ENCODE measurements at regions not wholly inside any gene's neighbourhood (a gene's known extent, or its start where the extent isn't known, plus 50 kb on each side); places are given as distances from the start of the nearest gene placed in this dataset.

GRCh38 chr10:108352771-108353170 is 1188.3 kb upstream of the SORCS1 start:
- Histone ChIP-seq H3K9me2 (replicated peaks; ENCODE audit: low read length) (no peaks in the 10 kb centered on the region), H3K27me3 (ENCODE audit: low read length) (no peaks in the 10 kb centered on the region), H3K9me3 (ENCODE audit: low read length) (no peaks in the 10 kb centered on the region), H3K4me2 (ENCODE audit: low read length) (no peak overlapping the region), H3K36me3 (ENCODE audit: low read depth, low read length) (no peaks in the 10 kb centered on the region), H3K4me1 (ENCODE audit: insufficient read depth, low read length) (no peaks in the 10 kb centered on the region), H3K9ac (ENCODE audit: low read length) (no peak overlapping the region), H3K27ac (ENCODE audit: low read length) (no peak overlapping the region), H3K4me3 (ENCODE audit: low read length) (no peak overlapping the region), H2AFZ (ENCODE audit: low read length) (no peak overlapping the region), H3F3A (ENCODE audit: low read length, unreplicated experiment) (no peaks in the 10 kb centered on the region), H3K79me2 (ENCODE audit: low read length) (no peaks in the 10 kb centered on the region), H4K20me1 (ENCODE audit: low read length) (no peaks in the 10 kb centered on the region)
- ATAC-seq (no peak), DNase-seq (no peak)
- BruUV-seq (replicated peaks) = no TSS peak
- intact Hi-C loops (cut with micrococcal nuclease) = no loop called here
- ChIA-PET CTCF (no interaction called here), POLR2A (ENCODE audit: unreplicated experiment) (no interaction called here)
- no peak for TF ChIP-seq CTCF (conservative IDR thresholded peaks at IDR 0.05; ENCODE audit: low read depth, low read length)
- TF ChIP-seq EZH2phosphoT487 (IDR thresholded peaks at IDR 0.05; ENCODE audit: borderline replicate concordance, low read length) = no peak
- TF ChIP-seq EZH2 (IDR thresholded peaks at IDR 0.05; ENCODE audit: low read length, unreplicated experiment) = no peak

GRCh38 chr10:108348215-108348614 is 1183.7 kb upstream of the SORCS1 start:
- no peak overlapping the region for H2AFZ ChIP-seq (ENCODE audit: low read length)
- no peaks in the 10 kb centered on the region for H3K36me3 ChIP-seq (ENCODE audit: low read depth, low read length)
- no peaks in the 10 kb centered on the region for H3K27me3 ChIP-seq (ENCODE audit: low read length)
- H3K9me3 ChIP-seq (ENCODE audit: low read length) = no peaks in the 10 kb centered on the region
- BruUV-seq (replicated peaks) = no TSS peak
- intact Hi-C loops (cut with micrococcal nuclease) = no loop called here
- no peak overlapping the region for H3K9ac ChIP-seq (ENCODE audit: low read length)
- TF ChIP-seq EZH2 (IDR thresholded peaks at IDR 0.05; ENCODE audit: low read length, unreplicated experiment) (no peak), EZH2phosphoT487 (IDR thresholded peaks at IDR 0.05; ENCODE audit: borderline replicate concordance, low read length) (no peak), CTCF (conservative IDR thresholded peaks at IDR 0.05; ENCODE audit: low read depth, low read length) (no peak)
- H3K4me2 ChIP-seq (ENCODE audit: low read length) = no peak overlapping the region
- no peaks in the 10 kb centered on the region for H3K9me2 ChIP-seq (replicated peaks; ENCODE audit: low read length)
- no peaks in the 10 kb centered on the region for H3F3A ChIP-seq (ENCODE audit: low read length, unreplicated experiment)
- POLR2A ChIA-PET (ENCODE audit: unreplicated experiment) = no interaction called here
- no peaks in the 10 kb centered on the region for H3K4me1 ChIP-seq (ENCODE audit: insufficient read depth, low read length)
- no peaks in the 10 kb centered on the region for H3K79me2 ChIP-seq (ENCODE audit: low read length)
- no peak overlapping the region for H3K4me3 ChIP-seq (ENCODE audit: low read length)
- no peak overlapping the region for H3K27ac ChIP-seq (ENCODE audit: low read length)
- CTCF ChIA-PET = no interaction called here
- ATAC-seq (no peak), DNase-seq (no peak)
- H4K20me1 ChIP-seq (ENCODE audit: low read length) = no peaks in the 10 kb centered on the region

- no peak overlapping the region for H3K4me2 ChIP-seq (ENCODE audit: low read length)
- ChIA-PET CTCF (no interaction called here), POLR2A (ENCODE audit: unreplicated experiment) (no interaction called here)
- no peaks in the 10 kb centered on the region for H3K9me3 ChIP-seq (ENCODE audit: low read length)
- H3K9ac ChIP-seq (ENCODE audit: low read length) = no peak overlapping the region
- no peaks in the 10 kb centered on the region for H3K9me2 ChIP-seq (replicated peaks; ENCODE audit: low read length)
- no peak overlapping the region for H3K27ac ChIP-seq (ENCODE audit: low read length)
- intact Hi-C loops (cut with micrococcal nuclease) = no loop called here
- BruUV-seq (replicated peaks) = no TSS peak
- no peak for TF ChIP-seq CTCF (conservative IDR thresholded peaks at IDR 0.05; ENCODE audit: low read depth, low read length)
- no peak for TF ChIP-seq EZH2 (IDR thresholded peaks at IDR 0.05; ENCODE audit: low read length, unreplicated experiment)
- TF ChIP-seq EZH2phosphoT487 (IDR thresholded peaks at IDR 0.05; ENCODE audit: borderline replicate concordance, low read length) = no peak
- H4K20me1 ChIP-seq (ENCODE audit: low read length) = no peaks in the 10 kb centered on the region
- no peaks in the 10 kb centered on the region for H3K4me1 ChIP-seq (ENCODE audit: insufficient read depth, low read length)
- no peak overlapping the region for H3K4me3 ChIP-seq (ENCODE audit: low read length)
- H3F3A ChIP-seq (ENCODE audit: low read length, unreplicated experiment) = no peaks in the 10 kb centered on the region
- no peak for ATAC-seq
- H3K27me3 ChIP-seq (ENCODE audit: low read length) = no peaks in the 10 kb centered on the region
- no peak for DNase-seq
- no peaks in the 10 kb centered on the region for H3K79me2 ChIP-seq (ENCODE audit: low read length)
- H2AFZ ChIP-seq (ENCODE audit: low read length) = no peak overlapping the region
- no peaks in the 10 kb centered on the region for H3K36me3 ChIP-seq (ENCODE audit: low read depth, low read length)
These were observed 1181.6 kb upstream of the SORCS1 start for GRCh38 chr10:108346066-108346465.
